K562 (cell line): ENCODE measurements at regions not wholly inside any gene's neighbourhood (a gene's known extent, or its start where the extent isn't known, plus 50 kb on each side); places are given as distances from the start of the nearest gene placed in this dataset.

ENCODE experiments used
- ATAC-seq: fragments of 200-7000 bp; cut with Tn5 transposase; 3 replicates; pipeline ENCODE4 v1.9.1; 2020; ENCODE audit warnings: moderate library complexity
- BruUV-seq: library from RNA; stranded (reverse); fragments of 400-500 nt; replicated peaks from 2 replicates; lab custom pipeline; 2021; lab: Mats Ljungman, UMichigan
- CTCF ChIA-PET: fragments of 300-600 bp; formaldehyde crosslinking; extraction: SDS; loops from one replicate; lab custom pipeline; 2021; ENCODE audit warnings: low intra/inter-chr PET ratio; lab: Yijun Ruan, JAX
- POLR2A ChIA-PET: fragments of 300-600, 350-650 bp; sonication (Branson Sonifier 250); formaldehyde crosslinking; extraction: SDS; loops from one replicate; lab custom pipeline; 2021; ENCODE audit warnings: antibody characterized with exemption, inconsistent platforms; lab: Yijun Ruan, JAX
- DNase-seq, 4 experiments: peaks; one replicate each; pipeline versions ENCODE4 v3.0.0 to v3.0.0-alpha.2; 2011 to 2018; ENCODE audit warnings: low spot score in 3 of 4, mixed read lengths in 3 of 4; ENCODE audit errors: extremely low read depth in 1 of 4
- FAIRE-seq: peaks from 2 replicates; lab custom pipeline; 2011; peaks lifted over from hg19 to GRCh38; lab: Jason Lieb, UNC
- H2AFZ ChIP-seq: 2 replicates; pipeline ENCODE4 v1.6.0; 2011; ENCODE audit warnings: low read depth, low read length, control low read depth, inconsistent platforms
- H3K27ac ChIP-seq: fragments of 200-600 bp; 3 replicates; pipeline ENCODE4 v1.8.0; 2011; ENCODE audit warnings: low read depth, mild to moderate bottlenecking, control low read depth, inconsistent platforms, low read length, moderate library complexity, mixed read lengths; ENCODE audit errors: extremely low read depth
- H3K27me3 ChIP-seq, 2 experiments: fragments of 300-600 bp in 1 of 2; 2 replicates in 1 of 2; 3 replicates in 1 of 2; pipeline versions ENCODE4 v1.6.0 to v1.8.0; 2011; ENCODE audit warnings: inconsistent platforms in 2 of 2, low read length in 2 of 2, mild to moderate bottlenecking in 1 of 2, mixed read lengths in 1 of 2, moderate library complexity in 1 of 2; ENCODE audit not compliant: control insufficient read depth in 2 of 2, insufficient read depth in 2 of 2
- H3K36me3 ChIP-seq: fragments of 300-600 bp; 3 replicates; pipeline ENCODE4 v1.8.0; 2011; ENCODE audit warnings: mild to moderate bottlenecking, low read length, inconsistent platforms; ENCODE audit not compliant: control insufficient read depth, insufficient read depth
- H3K4me1 ChIP-seq, 2 experiments: fragments of 200-600 bp in 1 of 2; replicated peaks in 1 of 2; 2 replicates in 1 of 2; 3 replicates in 1 of 2; pipeline versions ENCODE4 v1.5.1 to v1.8.0; 2011; ENCODE audit warnings: inconsistent platforms in 2 of 2, low read length in 2 of 2, mild to moderate bottlenecking in 1 of 2, mixed read lengths in 1 of 2, moderate library complexity in 1 of 2; ENCODE audit not compliant: control insufficient read depth in 2 of 2, insufficient read depth in 2 of 2
- H3K4me2 ChIP-seq: 2 replicates; pipeline ENCODE4 v1.6.1; 2011; ENCODE audit warnings: low read length, control low read depth, inconsistent platforms, mixed read lengths; ENCODE audit not compliant: insufficient read depth
- H3K4me3 ChIP-seq: fragments of 200-600 bp; sonication (generic), shearing (Covaris generic); 2 replicates; pipeline ENCODE4 v1.5.1; 2016; ENCODE audit warnings: control low read depth, inconsistent platforms
- H3K79me2 ChIP-seq: fragments of 200-600 bp; 3 replicates; pipeline ENCODE4 v1.8.0; 2011; ENCODE audit warnings: low read length, inconsistent platforms; ENCODE audit not compliant: control insufficient read depth, insufficient read depth
- H3K9ac ChIP-seq, 2 experiments: 2 replicates each; pipeline versions ENCODE4 v1.6.0 to v1.6.1; 2011; ENCODE audit warnings: low read depth in 2 of 2, low read length in 2 of 2, control low read depth in 1 of 2, inconsistent platforms in 1 of 2, mild to moderate bottlenecking in 1 of 2, mixed read lengths in 1 of 2; ENCODE audit not compliant: insufficient read depth in 1 of 2
- H3K9me1 ChIP-seq: one replicate; pipeline ENCODE4 v1.6.0; 2011; ENCODE audit warnings: inconsistent platforms, mild to moderate bottlenecking, low read length, moderate library complexity; ENCODE audit not compliant: control insufficient read depth, insufficient read depth
- H3K9me3 ChIP-seq: replicated peaks from 2 replicates; pipeline ENCODE4 v1.5.1; 2011; ENCODE audit warnings: low read depth, low read length, inconsistent platforms; ENCODE audit not compliant: control insufficient read depth, insufficient read depth
- H4K20me1 ChIP-seq: replicated peaks from 2 replicates; pipeline ENCODE4 v1.6.1; 2011; ENCODE audit warnings: low read length, inconsistent platforms, mixed read lengths; ENCODE audit not compliant: control insufficient read depth, insufficient read depth
- CHCHD3 ChIP-seq: fragments of 250-450 bp; sonication (Bioruptor Pico); IDR thresholded peaks from 2 replicates; pipeline ENCODE4 v2.1.2; 2022; ENCODE audit warnings: mild to moderate bottlenecking
- CTCF ChIP-seq, 3 experiments: IDR thresholded peaks in 2 of 3; conservative IDR thresholded peaks in 1 of 3; 2 replicates each; pipeline ENCODE4 v1.5.1; 2011 to 2012; ENCODE audit warnings: low read length in 3 of 3, mild to moderate bottlenecking in 3 of 3, control low read depth in 2 of 3, improper control_type of control experiment in 1 of 3, inconsistent platforms in 1 of 3, low read depth in 1 of 3, mixed read lengths in 1 of 3, moderate library complexity in 1 of 3; ENCODE audit not compliant: insufficient read depth in 2 of 3
- ETS1 ChIP-seq: conservative IDR thresholded peaks from 2 replicates; pipeline ENCODE4 v1.6.1; 2011; ENCODE audit warnings: low read depth, mild to moderate bottlenecking, low read length; ENCODE audit not compliant: control insufficient read depth
- FOXM1 ChIP-seq, 2 experiments: fragments of 450-650 bp in 1 of 2; sonication (generic) in 1 of 2; formaldehyde crosslinking in 1 of 2; IDR thresholded peaks; 2 replicates each; pipeline versions ENCODE4 v1.6.1 to v1.9.0; 2017 to 2022; ENCODE audit warnings: low read depth in 2 of 2, mild to moderate bottlenecking in 2 of 2, missing genetic modification reagents in 1 of 2, moderate library complexity in 1 of 2
- HMG20B ChIP-seq: fragments of 250-450 bp; sonication (Bioruptor Pico); IDR thresholded peaks from 2 replicates; pipeline ENCODE4 v1.5.0; 2021; ENCODE audit warnings: mild to moderate bottlenecking
- RAD21 ChIP-seq, 2 experiments: fragments of 250-450 bp in 1 of 2; fragments of 450-650 bp in 1 of 2; sonication (Bioruptor Pico) in 1 of 2; formaldehyde crosslinking in 1 of 2; IDR thresholded peaks in 1 of 2; conservative IDR thresholded peaks in 1 of 2; 2 replicates each; pipeline versions ENCODE4 v1.4.0 to v1.8.0; 2020 to 2022; ENCODE audit warnings: mild to moderate bottlenecking in 2 of 2, moderate library complexity in 1 of 2
- SMAD4 ChIP-seq: fragments of 250-450 bp; sonication (Bioruptor Pico); conservative IDR thresholded peaks from 2 replicates; pipeline ENCODE4 v1.8.0; 2021; ENCODE audit warnings: inconsistent platforms, mild to moderate bottlenecking, moderate library complexity
- UBTF ChIP-seq, 2 experiments: IDR thresholded peaks; 2 replicates each; pipeline ENCODE4 v1.6.1; 2012; ENCODE audit warnings: improper control_type of control experiment in 2 of 2, low read depth in 2 of 2, low read length in 2 of 2, borderline replicate concordance in 1 of 2
- ZBED1 ChIP-seq: IDR thresholded peaks from 2 replicates; pipeline ENCODE4 v1.6.1; 2014
- ZNF184 ChIP-seq: sonication (generic); formaldehyde crosslinking; IDR thresholded peaks from 2 replicates; pipeline ENCODE4 v1.5.0; 2020; ENCODE audit warnings: missing genetic modification reagents
- ZNF586 ChIP-seq: fragments of 450-650 bp; formaldehyde crosslinking; conservative IDR thresholded peaks from 2 replicates; pipeline ENCODE4 v1.4.0; 2020; ENCODE audit warnings: mild to moderate bottlenecking, moderate library complexity
- ZNF589 ChIP-seq: fragments of 200-800 bp; sonication (Bioruptor generic); IDR thresholded peaks from 2 replicates; pipeline ENCODE4 v1.6.1; 2016; ENCODE audit warnings: low read depth, missing genetic modification characterization, missing compliant biosample characterization
- ZNF639 ChIP-seq, 2 experiments: fragments of 200-800 bp in 1 of 2; sonication (Bioruptor generic) in 1 of 2; sonication (generic) in 1 of 2; formaldehyde crosslinking in 1 of 2; IDR thresholded peaks in 1 of 2; conservative IDR thresholded peaks in 1 of 2; 2 replicates each; pipeline versions ENCODE4 v1.5.0 to v1.6.1; 2016 to 2020; ENCODE audit warnings: missing compliant biosample characterization in 1 of 2, missing genetic modification characterization in 1 of 2, missing genetic modification reagents in 1 of 2
- ZNF695 ChIP-seq: fragments of 450-650 bp; formaldehyde crosslinking; IDR thresholded peaks from 2 replicates; pipeline ENCODE4 v1.4.0; 2020; ENCODE audit warnings: mild to moderate bottlenecking, moderate library complexity
- WGBS: fragments of 100-300 bp; shearing (Covaris generic); methylation state at CpG from one replicate; pipeline ENCODE4 v1.1.6; 2016; ENCODE audit warnings: low coverage, mixed read lengths; ENCODE audit not compliant: insufficient coverage; ENCODE audit errors: missing lambda C conversion rate; 5-methylcytosine and 5-hydroxymethylcytosine counted together
- in situ Hi-C: fragments of 300-500 bp; cut with MboI; formaldehyde crosslinking; loops from 4 replicates; pipeline ENCODE4 v1.15.0; 2018; ENCODE audit warnings: inconsistent platforms, mixed read lengths
- intact Hi-C: fragments of 100-400 bp; cut with micrococcal nuclease; formaldehyde crosslinking; loops from 2 replicates; pipeline ENCODE4 v1.14.2; 2022

- 0 out of 3 replicates have a peak, but pooled peaks have one; percentile 33 for ATAC-seq
- no TSS peak for BruUV-seq
- FAIRE-seq = no peak
- Histone ChIP-seq H3K4me1 (no peaks in the 10 kb centered on the region), H3K4me2 (no peak overlapping the region), H3K36me3 (no peaks in the 10 kb centered on the region), H3K79me2 (no peaks in the 10 kb centered on the region), H3K4me3 (no peak overlapping the region), H3K9me1 (no peaks in the 10 kb centered on the region), H4K20me1 (no peaks in the 10 kb centered on the region), H3K27me3 (no peaks in the 10 kb centered on the region), H2AFZ (no peak overlapping the region), H3K9me3 (no peaks in the 10 kb centered on the region), H3K27ac (no peak overlapping the region), H3K9ac (no peak overlapping the region)
- intact Hi-C loops (no loop called here), in situ Hi-C loops (no loop called here)
- 2% methylated on average over 2 of the region's 2 CpGs for WGBS
- POLR2A ChIA-PET = no interaction called here
- DNase-seq = peak in 2 of 4 experiments; percentile 9 to 13
- CTCF ChIA-PET = interaction anchor here (0.5 kb wide), 1 partner anchor 381 kb away, joined by 5 read pairs; no protein-coding TSS in a partner anchor
- no peak for TF ChIP-seq ZNF184 (CRISPR knock-in tag)
- peak in 1 of 2 experiments; percentile 35; a peak in 1 of 4 replicates for TF ChIP-seq RAD21 (CRISPR knock-in tag; conservative IDR thresholded peaks at IDR 0.05 in 1 of 2, IDR thresholded peaks at IDR 0.05 in 1 of 2)
- TF ChIP-seq ETS1 = no peak
- TF ChIP-seq ZNF639 (CRISPR knock-in tag; conservative IDR thresholded peaks at IDR 0.05 in 1 of 2, IDR thresholded peaks at IDR 0.05 in 1 of 2) = no peak
- no peak for TF ChIP-seq ZBED1
- TF ChIP-seq CTCF (IDR thresholded peaks at IDR 0.05 in 2 of 3, conservative IDR thresholded peaks at IDR 0.05 in 1 of 3; ENCODE audit: insufficient read depth in 2 of 3, low read depth in 1 of 3, low read length in 3 of 3) = peak in 2 of 3 experiments; percentile 30 to 40; a peak in 2 of 6 replicates
- no peak for TF ChIP-seq ZNF695 (CRISPR knock-in tag)
- TF ChIP-seq HMG20B (CRISPR knock-in tag) = no peak
- no peak for TF ChIP-seq UBTF (IDR thresholded peaks at IDR 0.05; ENCODE audit: borderline replicate concordance in 1 of 2, low read depth in 2 of 2, low read length in 2 of 2)
- no peak for TF ChIP-seq ZNF589
- no peak for TF ChIP-seq CHCHD3 (CRISPR knock-in tag)
- no peak for TF ChIP-seq SMAD4 (CRISPR knock-in tag)
- no peak for TF ChIP-seq ZNF586 (CRISPR knock-in tag)
- no peak for TF ChIP-seq FOXM1 (IDR thresholded peaks at IDR 0.05; ENCODE audit: low read depth)
- no peak for TF ChIP-seq FOXM1 (CRISPR knock-in tag; IDR thresholded peaks at IDR 0.05; ENCODE audit: low read depth)
Observed at GRCh38 chr4:126223784-126224407, 909.1 kb downstream of the FAT4 start.
